HL-60 (cell line): ENCODE measurements at regions not wholly inside any gene's neighbourhood (a gene's known extent, or its start where the extent isn't known, plus 50 kb on each side); places are given as distances from the start of the nearest gene placed in this dataset.

ENCODE experiments used
- CTCF ChIP-seq: IDR thresholded peaks from one replicate; pipeline ENCODE4 v1.5.1; 2011; ENCODE audit warnings: low read length, control low read depth, inconsistent platforms; ENCODE audit not compliant: insufficient read depth
- REST ChIP-seq: IDR thresholded peaks from 2 replicates; pipeline ENCODE4 v1.6.1; 2012; ENCODE audit warnings: low read depth; ENCODE audit not compliant: insufficient replicate concordance

- no peak for TF ChIP-seq REST
- TF ChIP-seq CTCF = no peak
Measured at GRCh38 chr18:40485318-40485717, 1469.7 kb upstream of the PIK3C3 start.
